ENCODE measurements at regions not wholly inside any gene's neighbourhood (a gene's known extent, or its start where the extent isn't known, plus 50 kb on each side); places are given as distances from the start of the nearest gene placed in this dataset.

- TF ChIP-seq CTCF (IDR thresholded peaks at IDR 0.05; ENCODE audit: low read depth, low read length) = no peak
- no peak overlapping the region for H3K4me3 ChIP-seq (ENCODE audit: low read depth, low read length)
- DNase-seq (ENCODE audit: low read depth, low spot score) = no peak
- in situ Hi-C loops (cut with HindIII; ENCODE audit: low sequenced_read_pairs) = no loop called here
Measured at GRCh38 chr12:46553911-46554310, 181.3 kb upstream of the SLC38A2 start.

GRCh38 chr12:46553266-46553665 lies 180.7 kb upstream of the SLC38A2 start:
- in situ Hi-C loops (cut with HindIII; ENCODE audit: low sequenced_read_pairs) = no loop called here
- H3K4me3 ChIP-seq (ENCODE audit: low read depth, low read length) = no peak overlapping the region
- no peak for TF ChIP-seq CTCF (IDR thresholded peaks at IDR 0.05; ENCODE audit: low read depth, low read length)
- peak; percentile 64 for DNase-seq (ENCODE audit: low read depth, low spot score)

GRCh38 chr12:46550266-46550879 lies 177.8 kb upstream of the SLC38A2 start:
- in situ Hi-C loops (cut with HindIII; ENCODE audit: low sequenced_read_pairs) = no loop called here
- no peak overlapping the region for H3K4me3 ChIP-seq (ENCODE audit: low read depth, low read length)
- TF ChIP-seq CTCF (IDR thresholded peaks at IDR 0.05; ENCODE audit: low read depth, low read length) = no peak
- DNase-seq (ENCODE audit: low read depth, low spot score) = no peak

GRCh38 chr12:46549527-46550265 lies 177.1 kb upstream of the SLC38A2 start:
- in situ Hi-C loops (cut with HindIII; ENCODE audit: low sequenced_read_pairs) = no loop called here
- TF ChIP-seq CTCF (IDR thresholded peaks at IDR 0.05; ENCODE audit: low read depth, low read length) = no peak
- no peak overlapping the region for H3K4me3 ChIP-seq (ENCODE audit: low read depth, low read length)
- DNase-seq (ENCODE audit: low read depth, low spot score) = peak; percentile 88

- TF ChIP-seq CTCF (IDR thresholded peaks at IDR 0.05; ENCODE audit: low read depth, low read length) = no peak
- DNase-seq (ENCODE audit: low read depth, low spot score) = no peak
- in situ Hi-C loops (cut with HindIII; ENCODE audit: low sequenced_read_pairs) = no loop called here
- no peak overlapping the region for H3K4me3 ChIP-seq (ENCODE audit: low read depth, low read length)
Measured at GRCh38 chr12:46548605-46549071, 176.1 kb upstream of the SLC38A2 start.

- DNase-seq (ENCODE audit: low read depth, low spot score) = no peak
- H3K4me3 ChIP-seq (ENCODE audit: low read depth, low read length) = no peak overlapping the region
- in situ Hi-C loops (cut with HindIII; ENCODE audit: low sequenced_read_pairs) = no loop called here
- no peak for TF ChIP-seq CTCF (IDR thresholded peaks at IDR 0.05; ENCODE audit: low read depth, low read length)
Measured at GRCh38 chr12:46547421-46548354, 175.1 kb upstream of the SLC38A2 start.

Measured in astrocyte of the spinal cord (primary cell).